HCT116 (cell line): ENCODE measurements at regions not wholly inside any gene's neighbourhood (a gene's known extent, or its start where the extent isn't known, plus 50 kb on each side); places are given as distances from the start of the nearest gene placed in this dataset.

Experiments
- ATAC-seq: fragments of 200-7000 bp; cut with Tn5 transposase; 2 replicates; pipeline ENCODE4 v1.9.1; 2020; ENCODE audit warnings: mild to moderate bottlenecking, moderate library complexity
- BruUV-seq: library from RNA; stranded (reverse); fragments of 400-500 nt; replicated peaks from 2 replicates; lab custom pipeline; 2021; lab: Mats Ljungman, UMichigan
- CTCF ChIA-PET: fragments of 300-600 bp; sonication (Branson Sonifier 250); formaldehyde crosslinking; loops from one replicate; lab custom pipeline; 2021; ENCODE audit warnings: antibody characterized with exemption; lab: Charles Lee
- POLR2A ChIA-PET: fragments of 300-600, 350-600 bp; sonication (Branson Sonifier 250); formaldehyde crosslinking; loops from one replicate; lab custom pipeline; 2021; ENCODE audit warnings: antibody characterized with exemption; lab: Charles Lee
- RAD21 ChIA-PET, 2 experiments: fragments of 300-600 bp; sonication (Branson Sonifier 250); formaldehyde crosslinking; loops; one replicate each; lab custom pipeline; 2023; ENCODE audit warnings: low total read pairs in 2 of 2; ENCODE audit not compliant: uncharacterized antibody in 2 of 2, unreplicated experiment in 2 of 2, low non-redundant PET in 1 of 2; lab: Charles Lee
- DNase-seq: peaks from one replicate; pipeline ENCODE4 v3.0.0-alpha.2; 2010; ENCODE audit warnings: low read depth, low spot score
- H2AFZ ChIP-seq: fragments of 200-600 bp; shearing (Covaris generic), sonication (generic); 2 replicates; pipeline ENCODE4 v1.6.1; 2017; ENCODE audit warnings: low read depth, mixed run types, mixed read lengths, antibody characterized with exemption, low read length; ENCODE audit not compliant: poor library complexity, severe bottlenecking
- H3K27ac ChIP-seq: 2 replicates; pipeline ENCODE4 v1.5.1; 2012; ENCODE audit warnings: low read depth, low read length
- H3K27me3 ChIP-seq: fragments of 200-600 bp; sonication (generic); 2 replicates; pipeline ENCODE4 v1.6.1; 2016; ENCODE audit warnings: mixed run types, low read length, mixed read lengths; ENCODE audit not compliant: insufficient read depth
- H3K36me3 ChIP-seq, 2 experiments: fragments of 200-500 bp in 1 of 2; fragments of 200-600 bp in 1 of 2; sonication (Bioruptor generic) in 1 of 2; sonication (generic) in 1 of 2; 2 replicates each; pipeline versions ENCODE4 v1.5.1 to v1.6.1; 2014 to 2016; ENCODE audit warnings: low read length in 2 of 2, inconsistent platforms in 1 of 2, mixed read lengths in 1 of 2, mixed run types in 1 of 2; ENCODE audit not compliant: insufficient read depth in 2 of 2, control insufficient read depth in 1 of 2
- H3K4me1 ChIP-seq, 2 experiments: fragments of 200-600 bp in 1 of 2; sonication (generic) in 1 of 2; 2 replicates each; pipeline versions ENCODE4 v1.5.1 to v1.6.1; 2012 to 2017; ENCODE audit warnings: low read length in 2 of 2, inconsistent platforms in 1 of 2, mild to moderate bottlenecking in 1 of 2, mixed read lengths in 1 of 2, mixed run types in 1 of 2, moderate library complexity in 1 of 2; ENCODE audit not compliant: insufficient read depth in 2 of 2, control insufficient read depth in 1 of 2
- H3K4me2 ChIP-seq: fragments of 200-600 bp; sonication (generic); 2 replicates; pipeline ENCODE4 v1.6.1; 2017; ENCODE audit warnings: mixed run types, low read length, mixed read lengths
- H3K4me3 ChIP-seq, 2 experiments: fragments of 200-600 bp in 1 of 2; sonication (generic) in 1 of 2; replicated peaks in 1 of 2; 2 replicates each; pipeline ENCODE4 v1.5.1; 2011 to 2016; ENCODE audit warnings: low read length in 2 of 2, control low read depth in 1 of 2, low read depth in 1 of 2, mild to moderate bottlenecking in 1 of 2, mixed read lengths in 1 of 2, mixed run types in 1 of 2
- H3K79me2 ChIP-seq: fragments of 200-600 bp; sonication (generic); 2 replicates; pipeline ENCODE4 v1.6.1; 2017; ENCODE audit warnings: mild to moderate bottlenecking, mixed run types, low read length, moderate library complexity, mixed read lengths; ENCODE audit not compliant: insufficient read depth
- H3K9ac ChIP-seq: fragments of 200-600 bp; sonication (generic); 2 replicates; pipeline ENCODE4 v1.6.1; 2016; ENCODE audit warnings: low read length, mixed read lengths
- H3K9me2 ChIP-seq: fragments of 200-600 bp; sonication (generic), shearing (Covaris generic); 2 replicates; pipeline ENCODE4 v1.6.1; 2017; ENCODE audit warnings: mixed run types, mild to moderate bottlenecking, moderate library complexity; ENCODE audit not compliant: insufficient read depth
- H3K9me3 ChIP-seq, 2 experiments: fragments of 200-500 bp in 1 of 2; fragments of 200-600 bp in 1 of 2; sonication (Bioruptor generic) in 1 of 2; sonication (generic) in 1 of 2; 2 replicates each; pipeline ENCODE4 v1.6.1; 2014 to 2017; ENCODE audit warnings: low read length in 2 of 2, mixed read lengths in 2 of 2, inconsistent platforms in 1 of 2, low read depth in 1 of 2, mild to moderate bottlenecking in 1 of 2, mixed run types in 1 of 2, moderate library complexity in 1 of 2; ENCODE audit not compliant: control insufficient read depth in 1 of 2, insufficient read depth in 1 of 2
- H4K20me1 ChIP-seq: fragments of 200-600 bp; sonication (generic), shearing (Covaris generic); 2 replicates; pipeline ENCODE4 v1.6.1; 2017; ENCODE audit warnings: mixed run types, mild to moderate bottlenecking, moderate library complexity; ENCODE audit not compliant: insufficient read depth
- ATF3 ChIP-seq: IDR thresholded peaks from 2 replicates; pipeline ENCODE4 v1.6.1; 2012
- CTCF ChIP-seq, 3 experiments: fragments of 200-600 bp in 1 of 3; sonication (generic) in 1 of 3; IDR thresholded peaks in 2 of 3; conservative IDR thresholded peaks in 1 of 3; 2 replicates each; pipeline ENCODE4 v1.5.1; 2012 to 2017; ENCODE audit warnings: low read depth in 2 of 3, low read length in 2 of 3, antibody characterized with exemption in 1 of 3, borderline replicate concordance in 1 of 3, control low read depth in 1 of 3, mild to moderate bottlenecking in 1 of 3, mixed read lengths in 1 of 3, mixed run types in 1 of 3, moderate library complexity in 1 of 3; ENCODE audit not compliant: insufficient read depth in 1 of 3
- EGR1 ChIP-seq: IDR thresholded peaks from 2 replicates; pipeline ENCODE4 v1.6.1; 2012; ENCODE audit warnings: low read depth
- ELF1 ChIP-seq: IDR thresholded peaks from 2 replicates; pipeline ENCODE4 v1.6.1; 2012; ENCODE audit warnings: low read depth, borderline replicate concordance
- EZH2 ChIP-seq: fragments of 200-600 bp; sonication (generic); IDR thresholded peaks from 2 replicates; pipeline ENCODE4 v1.6.1; 2017; ENCODE audit warnings: antibody characterized with exemption, mixed run types
- EZH2phosphoT487 ChIP-seq: fragments of 200-600 bp; IDR thresholded peaks from 2 replicates; pipeline ENCODE4 v1.6.1; 2018; ENCODE audit warnings: antibody characterized with exemption, borderline replicate concordance
- FOSL1 ChIP-seq: IDR thresholded peaks from 2 replicates; pipeline ENCODE4 v1.6.1; 2012; ENCODE audit warnings: low read depth
- JUND ChIP-seq: IDR thresholded peaks from 2 replicates; pipeline ENCODE4 v1.6.1; 2012
- MAX ChIP-seq: IDR thresholded peaks from 2 replicates; pipeline ENCODE4 v1.6.1; 2012
- POLR2A ChIP-seq: IDR thresholded peaks from 2 replicates; pipeline ENCODE4 v1.7.0; 2011; ENCODE audit warnings: borderline replicate concordance; ENCODE audit not compliant: insufficient read depth, insufficient read length; ENCODE audit errors: extremely low read depth
- POLR2AphosphoS5 ChIP-seq: IDR thresholded peaks from 2 replicates; pipeline ENCODE4 v1.6.1; 2011; ENCODE audit warnings: mild to moderate bottlenecking, low read depth, low read length, moderate library complexity
- RAD21 ChIP-seq: IDR thresholded peaks from 2 replicates; pipeline ENCODE4 v1.6.1; 2012; ENCODE audit warnings: low read depth, mild to moderate bottlenecking
- REST ChIP-seq: IDR thresholded peaks from 2 replicates; pipeline ENCODE4 v1.6.1; 2012; ENCODE audit warnings: low read depth
- SP1 ChIP-seq: IDR thresholded peaks from 2 replicates; pipeline ENCODE4 v1.6.1; 2012; ENCODE audit warnings: low read depth
- TCF7L2 ChIP-seq: IDR thresholded peaks from 2 replicates; pipeline ENCODE4 v1.7.0; 2011; ENCODE audit warnings: borderline replicate concordance, inconsistent platforms; ENCODE audit not compliant: insufficient read depth, insufficient read length; ENCODE audit errors: extremely low read depth
- ZBTB33 ChIP-seq: IDR thresholded peaks from 2 replicates; pipeline ENCODE4 v1.6.1; 2011; ENCODE audit warnings: mild to moderate bottlenecking, low read length, moderate library complexity; ENCODE audit not compliant: insufficient replicate concordance; ENCODE audit errors: extremely low read depth
- ZFX ChIP-seq: fragments of 450-650 bp; IDR thresholded peaks from 2 replicates; pipeline ENCODE4 v1.6.1; 2017
- intact Hi-C: fragments of 100-400 bp; cut with micrococcal nuclease; formaldehyde crosslinking; loops from 2 replicates; pipeline ENCODE4 v1.10.0; 2022

GRCh38 chr19:28199323-28199722, 1013.6 kb downstream of the UQCRFS1 start:
- H3K27ac ChIP-seq = no peak overlapping the region
- no peaks in the 10 kb centered on the region for H3K4me1 ChIP-seq
- no peaks in the 10 kb centered on the region for H3K36me3 ChIP-seq
- H3K4me2 ChIP-seq = no peak overlapping the region
- no peak overlapping the region for H2AFZ ChIP-seq
- H4K20me1 ChIP-seq = no peaks in the 10 kb centered on the region
- CTCF ChIA-PET = no interaction called here
- no TSS peak for BruUV-seq
- peaks cover 9 to 48% of the 10 kb centered on the region in 2 experiments; a peak in 2 of 4 replicates for H3K9me3 ChIP-seq
- RAD21 ChIA-PET = no interaction called here
- ATAC-seq (no peak), DNase-seq (no peak)
- H3K27me3 ChIP-seq = no peaks in the 10 kb centered on the region
- H3K9me2 ChIP-seq = no peaks in the 10 kb centered on the region
- no peaks in the 10 kb centered on the region for H3K79me2 ChIP-seq
- no peak overlapping the region for H3K9ac ChIP-seq
- POLR2A ChIA-PET = no interaction called here
- H3K4me3 ChIP-seq = no peak overlapping the region
- TF ChIP-seq TCF7L2 (no peak), EZH2 (no peak), EZH2phosphoT487 (no peak), ZFX (no peak), FOSL1 (no peak), REST (no peak), JUND (no peak), RAD21 (no peak), ELF1 (no peak), SP1 (no peak), MAX (no peak), ZBTB33 (no peak), CTCF (IDR thresholded peaks at IDR 0.05 in 2 of 3, conservative IDR thresholded peaks at IDR 0.05 in 1 of 3; ENCODE audit: borderline replicate concordance in 1 of 3, insufficient read depth in 1 of 3, low read depth in 2 of 3, low read length in 2 of 3) (no peak), POLR2AphosphoS5 (no peak), POLR2A (no peak), EGR1 (no peak), ATF3 (no peak)
- TF ChIP-seq, all 23 proteins: peak for 0
- intact Hi-C loops = no loop called here
